GM19467 (cell line): ENCODE measurements at regions not wholly inside any gene's neighbourhood (a gene's known extent, or its start where the extent isn't known, plus 50 kb on each side); places are given as distances from the start of the nearest gene placed in this dataset.
"Not testable (repeated sequence)": the region's sequence is repeated elsewhere in the genome, so short reads cannot be mapped to it uniquely, and the experiment has no call there.

Source experiments
- ATAC-seq: cut with Tn5 transposase; IDR thresholded peaks from one replicate; pipeline ENCODE4 v1.9.1; 2021; ENCODE audit warnings: mild to moderate bottlenecking, moderate library complexity; ENCODE audit not compliant: unreplicated experiment

DNA sequence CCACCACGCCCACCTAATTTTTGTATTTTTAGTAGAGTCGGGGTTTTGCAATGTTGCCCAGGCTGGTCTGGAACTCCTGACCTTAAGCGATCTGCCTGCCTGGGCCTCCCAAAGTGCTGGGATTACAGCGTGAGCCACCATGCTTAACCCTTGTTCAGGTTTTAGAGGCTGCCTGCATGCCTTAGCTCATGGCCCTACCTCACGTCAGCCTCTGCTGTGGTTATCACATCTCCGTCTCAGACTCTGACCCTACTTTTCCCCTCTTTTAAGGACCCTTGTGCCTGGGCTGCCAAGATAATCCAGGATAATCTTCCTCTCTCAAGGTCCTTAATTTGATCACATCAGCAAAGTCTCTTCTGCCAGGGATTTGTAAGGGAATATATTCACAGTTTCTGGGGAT lies 98.2 kb upstream of the PMAIP1 start:
- no peak for ATAC-seq

DNA sequence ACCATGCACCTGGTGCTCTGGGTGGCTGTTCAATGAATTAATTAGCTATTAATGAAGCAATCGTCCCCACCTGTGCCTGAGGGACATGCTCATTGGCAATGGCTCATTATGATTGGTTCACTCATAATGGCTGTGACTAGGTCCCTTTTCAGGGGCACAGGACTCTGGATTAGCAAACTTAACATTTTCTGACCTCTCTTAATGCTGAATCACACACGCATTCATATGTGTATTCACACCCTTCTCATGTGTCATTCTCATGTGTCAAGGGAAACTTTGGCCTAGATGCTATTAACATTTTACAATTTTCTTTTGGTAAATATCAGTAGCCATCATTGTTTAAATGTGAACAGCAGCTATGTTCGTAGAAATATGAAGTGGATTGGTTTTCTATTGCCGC lies 98.9 kb upstream of the PMAIP1 start:
- no peak for ATAC-seq

DNA sequence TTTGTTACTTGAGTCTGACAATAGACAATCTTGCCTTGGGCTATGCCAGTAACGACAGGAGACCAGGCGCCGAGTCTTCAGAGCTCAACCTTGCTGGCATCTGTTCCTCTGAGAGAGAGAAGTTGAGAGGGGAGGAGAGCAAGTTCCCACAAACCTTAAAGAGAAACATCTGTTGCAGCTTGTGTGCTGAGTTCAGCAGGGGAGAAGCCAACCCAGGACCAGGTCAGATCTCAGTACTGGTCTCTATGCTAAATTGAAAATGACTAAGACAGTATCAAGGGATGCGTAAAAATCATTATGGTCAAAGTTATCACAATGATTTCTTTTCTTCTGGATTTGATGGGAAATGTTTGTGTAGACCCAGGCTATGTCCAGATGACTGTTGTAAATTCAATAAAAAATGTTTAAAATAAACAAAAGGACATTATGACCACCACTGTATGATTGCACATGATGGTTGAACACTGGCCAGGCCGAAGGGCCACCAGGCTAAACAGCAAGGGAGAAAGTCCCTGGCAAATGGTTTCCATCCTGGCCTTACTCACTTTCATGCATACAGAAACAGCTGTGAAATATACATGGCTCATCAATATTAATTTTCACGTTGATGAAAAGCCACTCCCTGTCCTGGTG lies 100.3 kb upstream of the PMAIP1 start:
- no peak for ATAC-seq

DNA sequence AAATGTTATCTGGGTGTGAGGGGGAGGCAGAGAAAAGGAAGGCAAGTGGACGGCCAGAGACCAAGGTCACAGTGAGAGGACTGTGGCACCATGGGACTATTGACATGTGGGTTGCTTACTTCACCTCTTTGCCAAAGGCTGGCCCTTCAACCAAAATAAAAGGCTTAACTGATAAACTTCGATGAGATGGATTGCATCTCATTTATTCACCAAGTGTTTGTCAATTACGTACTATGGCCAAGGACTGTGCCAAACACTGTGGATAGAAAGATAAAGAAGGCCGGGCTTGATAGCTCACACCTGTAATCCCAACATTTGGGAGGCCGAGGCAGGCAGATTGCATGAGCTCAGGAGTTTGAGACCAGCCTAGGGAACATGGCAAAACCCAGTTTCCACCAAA lies 98.7 kb upstream of the CCBE1 start:
- ATAC-seq, result no peak

DNA sequence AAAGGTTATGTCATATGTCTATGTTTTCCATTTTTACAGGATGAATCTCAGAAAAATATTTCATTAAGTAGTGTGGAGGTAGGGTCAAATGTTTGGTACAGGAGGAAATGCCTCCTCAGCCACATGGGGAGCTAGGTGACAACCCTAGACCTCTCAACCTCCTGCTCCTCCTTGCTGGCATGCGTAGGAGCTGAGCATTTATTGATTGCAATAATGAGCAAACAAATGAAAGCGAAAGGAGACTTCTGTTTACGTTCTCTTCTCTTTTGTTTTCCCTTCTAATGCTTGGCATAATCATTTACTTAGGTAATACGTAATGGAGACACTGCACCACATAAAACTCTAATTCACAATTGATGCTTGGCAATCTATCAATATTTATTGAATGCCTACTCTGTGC lies 95.1 kb upstream of the CCBE1 start:
- no peak for ATAC-seq

DNA sequence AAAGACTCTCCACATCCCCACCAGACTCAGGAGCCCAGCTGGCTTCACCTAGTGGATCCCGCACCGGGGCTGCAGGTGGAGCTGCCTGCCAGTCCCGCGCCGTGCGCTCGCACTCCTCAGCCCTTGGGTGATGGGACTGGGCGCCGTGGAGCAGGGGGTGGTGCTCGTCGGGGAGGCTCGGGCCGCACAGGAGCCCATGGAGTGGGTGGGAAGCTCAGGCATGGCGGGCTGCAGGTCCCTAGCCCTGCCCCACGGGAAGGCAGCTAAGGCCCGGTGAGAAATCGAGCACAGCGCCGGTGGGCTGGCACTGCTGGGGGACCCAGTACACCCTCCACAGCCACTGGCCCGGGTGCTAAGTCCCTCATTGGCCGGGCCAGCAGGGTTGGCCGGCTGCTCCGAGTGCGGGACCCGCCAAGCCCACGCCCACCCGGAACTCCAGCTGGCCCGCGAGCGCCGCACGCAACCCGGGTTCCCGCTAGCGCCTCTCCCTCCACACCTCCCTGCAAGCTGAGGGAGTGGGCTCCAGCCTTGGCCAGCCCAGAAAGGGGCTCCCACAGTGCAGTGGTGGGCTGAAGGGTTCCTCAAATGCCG lies 93.2 kb upstream of the CCBE1 start:
- ATAC-seq, result not testable (repeated sequence)

DNA sequence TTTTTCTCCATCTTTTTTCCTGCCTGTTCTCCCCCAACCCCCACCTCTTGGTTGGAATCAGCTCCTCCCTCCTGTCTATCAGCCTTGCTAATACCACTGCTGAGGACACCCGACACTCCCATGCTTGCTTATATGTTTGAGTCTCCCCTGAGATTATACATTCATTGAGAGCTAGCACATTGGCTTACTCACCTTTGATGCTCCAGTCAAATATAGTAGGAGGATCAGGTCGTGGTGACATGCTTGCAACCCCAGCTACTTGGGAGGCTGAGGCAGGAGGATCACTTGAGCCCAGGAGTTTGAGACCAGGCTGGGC lies 91.5 kb upstream of the CCBE1 start:
- no peak for ATAC-seq

DNA sequence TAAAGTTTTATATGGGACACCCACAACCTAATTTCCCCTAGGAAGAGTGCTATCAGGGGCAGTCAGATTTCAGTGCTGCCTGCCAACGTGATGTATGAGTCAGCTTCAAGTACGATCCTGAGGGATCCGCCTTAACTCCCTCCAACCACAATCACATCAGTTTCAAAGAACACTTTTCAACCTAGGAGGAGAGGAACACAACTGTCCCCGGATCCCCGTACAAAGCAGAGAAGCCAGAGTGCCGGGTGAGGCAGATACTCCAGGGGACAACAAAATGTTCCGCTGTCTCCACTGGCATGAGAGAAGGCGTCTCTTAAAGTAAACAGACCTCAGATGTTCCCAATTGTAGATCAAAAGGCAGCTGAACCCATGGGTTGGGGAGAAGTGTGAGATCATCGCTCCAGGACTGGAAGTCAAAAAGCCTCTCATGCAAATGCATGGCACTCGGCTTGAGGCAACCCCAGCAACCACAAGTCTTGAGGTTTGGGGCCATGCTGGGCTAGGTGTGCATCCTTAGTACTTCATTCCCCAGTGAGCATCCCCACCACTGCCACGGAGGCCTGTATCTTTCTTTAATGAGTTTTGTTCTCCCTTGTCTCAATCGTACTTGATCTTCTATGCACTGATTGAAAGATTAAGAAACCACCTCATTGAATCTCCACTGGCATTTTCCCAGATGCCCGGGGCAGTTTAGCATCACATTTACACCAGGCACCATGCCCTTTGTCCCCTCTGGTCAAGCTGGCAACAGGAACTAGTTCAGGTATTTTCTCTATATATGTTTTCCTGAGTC lies 91.0 kb upstream of the CCBE1 start:
- no peak for ATAC-seq

DNA sequence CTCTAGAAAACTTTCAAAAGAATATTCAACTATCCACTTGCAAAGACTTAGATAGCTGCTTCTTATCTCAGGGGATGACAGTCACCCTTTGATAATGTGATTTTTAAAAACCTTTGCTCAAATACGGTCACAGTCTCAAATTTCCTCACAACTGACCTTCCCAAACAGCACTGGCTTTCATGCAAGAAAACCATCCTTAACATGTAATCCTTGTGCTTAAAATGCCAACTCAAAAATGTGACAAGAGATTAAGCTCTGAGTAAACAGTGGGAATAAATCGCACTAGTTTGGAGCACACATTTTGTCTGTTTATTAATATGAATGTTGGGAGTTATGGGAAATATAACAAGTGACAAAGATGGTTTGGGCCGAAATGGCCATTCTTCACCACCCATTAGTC lies 87.5 kb upstream of the CCBE1 start:
- ATAC-seq, result no peak

DNA sequence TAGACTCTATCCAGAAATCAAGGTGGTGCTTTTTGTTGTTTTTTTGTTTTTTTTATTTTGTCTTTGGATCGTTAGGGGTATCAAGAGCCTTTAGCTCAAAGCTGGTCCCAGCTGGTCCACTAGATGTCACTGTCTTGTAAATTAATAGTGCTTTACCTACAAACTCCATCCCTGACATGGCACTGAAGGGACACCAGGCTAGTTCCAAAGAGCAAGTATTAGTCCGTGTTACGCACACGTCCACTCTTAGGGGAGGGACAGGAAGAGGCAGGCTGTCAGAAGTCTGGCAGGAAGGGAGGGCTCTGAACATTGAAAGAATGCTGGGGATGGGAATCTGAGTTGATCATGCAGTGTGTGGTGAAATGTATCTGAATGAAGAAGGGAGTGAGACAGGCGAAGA lies 85.9 kb upstream of the CCBE1 start:
- peak; percentile 92 for ATAC-seq

DNA sequence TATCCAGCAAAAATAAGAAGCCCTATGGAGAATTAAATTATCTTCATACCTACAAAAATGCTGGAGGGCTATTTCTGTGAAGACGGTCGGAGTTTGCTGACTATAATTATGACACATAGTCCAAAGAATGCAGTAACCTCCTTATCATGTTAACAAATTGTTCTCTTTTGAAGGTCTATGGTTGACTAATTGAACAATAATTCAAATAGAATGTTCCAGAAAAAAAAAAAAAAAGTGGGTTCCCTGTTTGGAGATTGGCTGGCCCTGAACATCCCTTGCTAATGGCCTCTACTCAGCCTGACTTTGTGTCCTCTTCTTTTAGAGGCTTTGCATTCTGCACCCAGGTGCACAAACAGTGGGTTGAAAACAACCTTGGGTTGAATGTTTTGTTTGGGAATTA lies 82.8 kb upstream of the CCBE1 start:
- no peak for ATAC-seq

DNA sequence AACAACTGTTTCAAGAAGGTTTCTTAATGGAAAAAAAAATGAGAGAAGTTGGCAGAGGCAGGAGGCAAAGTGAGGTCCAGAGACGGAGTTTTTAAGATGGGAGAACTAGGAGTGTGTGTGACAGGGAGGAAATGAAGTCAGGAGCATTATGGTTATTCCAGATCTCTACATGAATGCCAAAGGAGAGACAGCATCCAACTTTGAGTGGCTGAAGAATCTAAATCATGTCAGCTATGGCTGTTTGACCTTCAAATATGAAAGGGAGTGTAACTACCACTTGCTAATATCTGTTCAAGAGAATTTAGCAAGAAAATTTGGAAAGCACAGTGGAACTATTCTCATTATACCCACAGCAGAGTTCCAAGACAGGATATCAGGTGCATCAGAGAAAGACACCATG lies 81.2 kb upstream of the CCBE1 start:
- no peak for ATAC-seq

DNA sequence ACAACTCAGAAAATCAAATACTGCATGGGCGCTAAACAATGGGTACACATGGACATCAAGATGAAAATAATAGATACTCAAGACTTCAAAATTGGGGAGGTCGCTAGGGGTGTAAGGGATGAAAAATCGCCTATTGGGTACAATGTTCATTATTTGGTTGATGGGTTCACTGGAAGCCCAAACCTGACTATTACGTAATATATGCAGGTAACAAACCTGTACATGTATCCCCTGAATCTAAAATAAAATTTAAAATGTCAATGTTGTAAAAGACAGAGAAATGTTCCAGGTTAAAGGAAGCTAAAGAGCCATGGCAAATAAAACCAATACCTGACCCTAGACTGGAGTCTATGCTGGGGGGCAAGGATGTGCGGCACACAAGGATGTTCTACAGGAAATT lies 80.4 kb upstream of the CCBE1 start:
- no peak for ATAC-seq

DNA sequence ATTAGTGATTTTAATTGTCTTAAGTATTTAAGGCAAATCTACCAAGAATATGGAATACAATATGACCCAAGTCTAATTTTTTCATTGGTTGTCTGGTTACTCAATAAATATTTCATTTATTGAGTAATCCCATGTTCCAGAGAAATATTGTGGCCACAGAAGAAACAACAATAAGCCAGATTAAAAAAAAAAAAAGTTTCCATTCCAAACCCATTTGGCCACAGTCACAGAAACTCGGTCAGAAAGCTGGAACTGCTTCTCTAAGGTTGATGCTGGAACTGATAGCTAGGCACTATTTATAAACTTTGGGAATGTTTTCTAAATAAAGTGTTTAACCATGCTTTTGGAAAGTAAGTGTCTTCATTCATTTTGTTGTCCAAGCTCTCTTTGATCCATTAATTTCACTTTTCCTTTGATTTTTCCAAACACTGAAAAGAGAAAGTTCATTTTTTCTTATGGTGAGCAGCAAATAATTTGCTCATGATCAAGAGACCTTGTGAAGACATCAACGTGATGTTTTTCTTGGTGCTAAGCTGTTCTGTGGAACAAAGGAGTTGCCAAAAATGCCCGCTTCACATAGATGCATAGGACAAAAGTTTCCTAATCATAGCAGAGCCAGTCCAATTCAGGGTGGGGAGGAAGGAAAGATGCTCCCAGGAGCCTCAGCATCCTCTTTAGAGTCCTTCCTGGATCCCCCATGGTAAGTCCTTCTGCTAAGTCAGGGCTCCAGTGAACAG lies 72.1 kb upstream of the CCBE1 start:
- no peak for ATAC-seq

DNA sequence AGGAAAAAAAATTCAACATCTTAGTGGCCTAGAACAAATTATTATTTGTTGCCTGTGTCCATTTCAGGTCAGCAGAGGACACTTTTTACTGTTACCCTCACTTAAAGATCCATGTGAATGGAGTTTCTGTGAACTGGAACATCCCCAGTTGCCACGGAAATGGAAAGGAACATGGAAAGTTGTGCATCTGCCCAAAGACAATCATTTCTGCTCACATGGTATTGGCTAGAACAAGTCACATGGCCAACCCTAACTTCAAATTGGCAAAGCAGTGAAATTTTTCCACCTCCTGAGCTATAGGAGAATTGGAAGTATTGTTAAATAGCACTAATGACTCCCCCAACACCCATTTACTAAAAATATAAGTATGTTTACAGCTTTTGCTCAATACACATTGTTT lies 71.2 kb upstream of the CCBE1 start:
- ATAC-seq, result no peak

DNA sequence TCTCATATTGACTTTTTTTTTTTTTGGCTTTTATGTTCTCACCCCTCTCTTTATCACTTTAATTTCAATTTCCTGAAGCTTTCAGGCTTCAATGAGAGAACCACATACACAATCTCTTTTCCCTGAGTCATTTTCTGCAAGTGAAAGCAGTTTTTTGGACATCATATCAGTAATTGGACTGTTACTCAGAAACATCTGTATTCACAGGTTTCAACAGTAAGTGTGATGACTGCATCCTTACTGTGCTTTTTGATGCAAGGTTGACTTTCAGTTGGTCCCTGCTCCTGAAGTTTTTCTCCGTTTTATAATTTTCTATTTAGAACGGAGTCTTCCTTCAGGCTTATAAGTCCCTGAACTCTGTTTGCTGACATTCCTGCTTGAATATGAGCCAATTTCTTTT lies 70.5 kb upstream of the CCBE1 start:
- no peak for ATAC-seq

DNA sequence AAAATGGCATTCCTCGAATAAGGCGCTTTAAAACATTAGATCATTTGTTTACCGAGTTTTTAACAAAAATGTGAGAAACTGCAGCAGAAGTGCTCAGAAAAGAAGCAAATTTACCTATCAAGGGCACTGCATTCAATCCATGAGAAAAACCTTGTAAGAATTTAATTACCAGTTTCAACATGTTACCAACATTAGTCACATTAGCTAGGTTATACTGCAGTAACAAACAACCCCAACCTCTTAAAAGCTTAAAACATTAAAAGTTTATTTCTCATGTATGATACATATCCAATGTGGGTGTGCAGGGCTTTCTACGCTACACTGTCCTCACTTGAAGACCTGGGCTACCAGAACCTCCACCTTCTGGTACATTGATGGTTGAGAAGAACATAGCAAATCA lies 68.1 kb upstream of the CCBE1 start:
- ATAC-seq, result no peak

DNA sequence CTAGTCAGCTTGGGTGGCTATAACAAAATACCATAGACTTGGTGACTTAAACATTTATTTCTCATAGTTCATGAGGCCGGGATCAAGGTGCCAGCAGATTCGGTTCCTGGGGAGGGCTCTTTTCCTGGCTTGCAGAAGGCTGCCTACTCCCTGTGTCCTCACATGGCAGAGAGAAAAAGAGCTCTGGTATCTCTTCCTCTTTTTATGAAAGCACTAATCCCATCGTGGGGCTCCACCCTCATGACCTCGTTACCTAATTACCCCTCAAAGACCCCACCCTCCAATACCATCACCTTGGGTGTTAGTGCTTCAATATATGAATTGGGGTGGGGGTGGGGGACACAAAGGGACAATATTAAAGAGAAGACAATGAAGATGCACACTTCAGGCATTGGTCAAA lies 67.1 kb upstream of the CCBE1 start:
- no peak for ATAC-seq

DNA sequence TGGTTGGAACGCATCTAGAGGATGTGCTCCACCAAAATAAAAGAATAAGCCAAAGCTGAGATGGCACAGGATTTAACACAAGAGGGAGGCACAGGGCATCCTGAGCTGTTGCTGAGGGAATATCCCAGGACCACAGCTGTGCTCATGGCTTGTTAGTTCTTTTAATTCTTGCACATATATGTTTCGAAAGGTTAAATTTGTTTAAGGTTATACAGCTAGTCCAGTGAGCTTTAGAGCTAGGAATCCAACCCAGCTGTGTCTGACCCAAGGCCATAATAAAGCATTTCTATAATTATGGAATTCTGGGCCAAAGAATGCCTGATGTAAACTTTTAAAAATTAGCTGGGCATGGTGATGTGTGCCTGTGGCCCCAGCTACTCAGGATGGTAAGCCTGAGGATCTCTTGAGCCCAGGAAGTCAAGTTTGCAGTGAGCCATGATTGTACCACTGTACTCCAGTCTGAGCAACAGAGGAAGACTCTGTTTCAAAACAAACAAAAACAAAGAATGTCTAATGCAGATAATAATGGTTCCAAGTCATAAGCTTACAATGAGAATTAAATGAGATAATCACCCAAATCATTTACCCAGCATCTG lies 66.4 kb upstream of the CCBE1 start:
- ATAC-seq, result no peak

DNA sequence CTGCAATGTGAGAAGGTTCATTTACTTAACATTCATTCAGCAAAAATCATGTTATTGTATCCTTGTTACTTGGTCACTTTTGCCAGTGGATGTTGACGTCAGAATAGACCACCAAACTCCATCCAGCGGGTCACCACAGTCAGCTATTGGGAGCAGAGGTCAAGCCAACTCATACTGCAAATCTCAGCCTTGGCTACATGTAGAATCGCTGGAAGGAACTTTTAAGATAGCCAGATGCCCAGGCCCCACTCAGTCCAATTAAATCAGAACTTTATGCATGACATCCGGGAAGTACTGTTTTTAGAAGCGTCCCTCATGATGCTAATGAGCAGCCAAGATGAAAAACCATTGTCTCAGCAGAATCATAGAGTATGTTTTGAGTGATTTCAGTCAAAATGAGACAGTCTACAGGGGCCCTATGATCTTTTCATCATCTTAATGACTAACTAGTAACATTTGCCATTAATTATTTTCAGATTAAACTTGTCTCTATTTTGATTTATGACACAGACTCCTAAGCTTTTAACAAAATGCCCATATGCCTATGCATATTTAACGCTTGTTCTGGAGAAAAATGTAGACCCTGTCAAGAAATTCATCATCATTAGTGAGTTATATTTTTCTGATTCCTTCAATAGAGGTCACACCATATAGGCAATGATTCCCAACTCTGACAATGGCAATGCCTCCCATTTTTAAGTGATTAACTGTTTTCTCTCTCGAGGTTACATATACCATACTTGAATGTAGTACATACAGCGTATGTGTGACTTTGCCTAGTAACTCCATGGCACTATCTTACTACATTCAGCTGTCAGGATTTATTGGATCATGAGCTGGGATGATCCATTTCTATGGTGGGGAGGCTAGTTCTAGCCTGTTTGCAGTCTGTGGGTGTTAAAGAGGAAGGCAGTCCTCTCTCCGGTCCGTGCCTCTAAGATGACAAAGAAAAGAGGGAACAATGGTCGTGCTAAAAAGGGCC lies 63.7 kb upstream of the CCBE1 start:
- no peak for ATAC-seq
